HepG2 (cell line): ENCODE measurements at regions not wholly inside any gene's neighbourhood (a gene's known extent, or its start where the extent isn't known, plus 50 kb on each side); places are given as distances from the start of the nearest gene placed in this dataset.

Experiments
- CREB1 ChIP-seq, 2 experiments: fragments of 450-650 bp in 1 of 2; IDR thresholded peaks; 2 replicates each; pipeline ENCODE4 v1.6.1; 2016 to 2017; ENCODE audit warnings: control low read depth in 1 of 2, mild to moderate bottlenecking in 1 of 2, missing compliant biosample characterization in 1 of 2, missing genetic modification characterization in 1 of 2
- ELF4 ChIP-seq: sonication (generic); formaldehyde crosslinking; IDR thresholded peaks from 2 replicates; pipeline ENCODE4 v1.5.0; 2020; ENCODE audit warnings: missing genetic modification reagents, mild to moderate bottlenecking, moderate library complexity, borderline replicate concordance
- ETV6 ChIP-seq: sonication (generic); formaldehyde crosslinking; conservative IDR thresholded peaks from 2 replicates; pipeline ENCODE4 v1.4.0; 2020; ENCODE audit warnings: missing genetic modification reagents
- MYNN ChIP-seq: sonication (generic); formaldehyde crosslinking; IDR thresholded peaks from 2 replicates; pipeline ENCODE4 v1.4.0; 2020; ENCODE audit warnings: mild to moderate bottlenecking, low read depth, missing genetic modification reagents
- NR3C1 ChIP-seq: sonication (generic); formaldehyde crosslinking; IDR thresholded peaks from 2 replicates; pipeline ENCODE4 v1.4.0; 2020; ENCODE audit warnings: missing genetic modification reagents
- PHF8 ChIP-seq: sonication (generic); formaldehyde crosslinking; IDR thresholded peaks from 2 replicates; pipeline ENCODE4 v1.5.0; 2020; ENCODE audit warnings: missing genetic modification reagents
- TGIF2 ChIP-seq: IDR thresholded peaks from 2 replicates; pipeline ENCODE4 v1.6.1; 2016; ENCODE audit warnings: control low read depth, missing compliant biosample characterization
- ZFP36L1 ChIP-seq: sonication (generic); formaldehyde crosslinking; IDR thresholded peaks from 2 replicates; pipeline ENCODE4 v1.8.0; 2022; ENCODE audit warnings: mild to moderate bottlenecking, missing genetic modification reagents, moderate library complexity
- ZNF431 ChIP-seq: sonication (generic); formaldehyde crosslinking; IDR thresholded peaks from 2 replicates; pipeline ENCODE4 v1.9.0; 2022; ENCODE audit warnings: missing genetic modification reagents, low read depth, mild to moderate bottlenecking, borderline replicate concordance
- TF ChIP-seq, protein P1 (sequence below): sonication (generic); formaldehyde crosslinking; IDR thresholded peaks from 2 replicates; pipeline ENCODE4 v1.8.1; 2022; ENCODE audit warnings: low read depth, mild to moderate bottlenecking, missing genetic modification reagents

DNA sequence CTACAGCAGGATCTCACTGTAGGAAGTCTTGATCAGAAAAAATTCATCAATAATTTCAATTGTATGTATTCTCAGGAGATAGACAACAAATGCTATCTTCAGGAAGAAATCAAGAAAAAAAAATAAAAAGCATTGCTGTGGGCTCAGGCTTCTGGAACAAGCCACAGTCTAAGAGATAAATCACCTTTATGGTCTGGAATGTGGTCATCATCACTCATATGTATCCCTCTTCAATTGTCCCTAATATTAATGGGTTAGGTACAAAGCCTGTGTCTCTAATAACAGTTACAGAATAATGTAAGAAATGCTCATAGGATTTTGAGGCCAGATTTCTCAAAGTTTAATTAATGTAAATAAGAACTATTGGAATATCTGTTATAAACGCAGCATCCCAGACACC is 305.9 kb upstream of the ANO3 start:
- TF ChIP-seq MYNN (CRISPR knock-in tag): no peak
- TF ChIP-seq ETV6 (CRISPR knock-in tag): no peak
- TF ChIP-seq, protein P1, sequence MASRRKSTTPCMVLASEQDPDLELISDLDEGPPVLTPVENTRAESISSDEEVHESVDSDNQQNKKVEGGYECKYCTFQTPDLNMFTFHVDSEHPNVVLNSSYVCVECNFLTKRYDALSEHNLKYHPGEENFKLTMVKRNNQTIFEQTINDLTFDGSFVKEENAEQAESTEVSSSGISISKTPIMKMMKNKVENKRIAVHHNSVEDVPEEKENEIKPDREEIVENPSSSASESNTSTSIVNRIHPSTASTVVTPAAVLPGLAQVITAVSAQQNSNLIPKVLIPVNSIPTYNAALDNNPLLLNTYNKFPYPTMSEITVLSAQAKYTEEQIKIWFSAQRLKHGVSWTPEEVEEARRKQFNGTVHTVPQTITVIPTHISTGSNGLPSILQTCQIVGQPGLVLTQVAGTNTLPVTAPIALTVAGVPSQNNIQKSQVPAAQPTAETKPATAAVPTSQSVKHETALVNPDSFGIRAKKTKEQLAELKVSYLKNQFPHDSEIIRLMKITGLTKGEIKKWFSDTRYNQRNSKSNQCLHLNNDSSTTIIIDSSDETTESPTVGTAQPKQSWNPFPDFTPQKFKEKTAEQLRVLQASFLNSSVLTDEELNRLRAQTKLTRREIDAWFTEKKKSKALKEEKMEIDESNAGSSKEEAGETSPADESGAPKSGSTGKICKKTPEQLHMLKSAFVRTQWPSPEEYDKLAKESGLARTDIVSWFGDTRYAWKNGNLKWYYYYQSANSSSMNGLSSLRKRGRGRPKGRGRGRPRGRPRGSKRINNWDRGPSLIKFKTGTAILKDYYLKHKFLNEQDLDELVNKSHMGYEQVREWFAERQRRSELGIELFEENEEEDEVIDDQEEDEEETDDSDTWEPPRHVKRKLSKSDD: no peak
- TF ChIP-seq PHF8 (CRISPR knock-in tag): no peak
- no peak for TF ChIP-seq ELF4 (CRISPR knock-in tag)
- TF ChIP-seq ZFP36L1 (CRISPR knock-in tag): no peak
- TF ChIP-seq TGIF2 (CRISPR knock-in tag): no peak
- no peak for TF ChIP-seq NR3C1
- TF ChIP-seq ZNF431 (CRISPR knock-in tag): no peak
- no peak for TF ChIP-seq CREB1 (IDR thresholded peaks at IDR 0.05)
- no peak for TF ChIP-seq CREB1 (CRISPR knock-in tag; IDR thresholded peaks at IDR 0.05)
